B cell (primary cell): ENCODE measurements at regions not wholly inside any gene's neighbourhood (a gene's known extent, or its start where the extent isn't known, plus 50 kb on each side); places are given as distances from the start of the nearest gene placed in this dataset.

Source experiments
- ATAC-seq: fragments of 200-7000 bp; cut with Tn5 transposase; one replicate; pipeline ENCODE4 v1.10.0; 2021; ENCODE audit warnings: low read depth, mild to moderate bottlenecking, moderate number of reproducible peaks, moderate library complexity
- CTCF ChIA-PET: fragments of 350-600 bp; sonication (Branson Sonifier 250); formaldehyde crosslinking; loops from one replicate; lab custom pipeline; 2021; ENCODE audit warnings: antibody characterized with exemption, inconsistent platforms; lab: Charles Lee
- POLR2A ChIA-PET: fragments of 350-600 bp; sonication (Branson Sonifier 250); formaldehyde crosslinking; loops from one replicate; lab custom pipeline; 2021; ENCODE audit warnings: antibody characterized with exemption; lab: Charles Lee
- DNase-seq: peaks from one replicate; pipeline ENCODE4 v3.0.0; 2013
- H2AFZ ChIP-seq: 2 replicates; pipeline ENCODE4 v1.6.1; 2012; ENCODE audit warnings: mild to moderate bottlenecking, low read depth, low read length; ENCODE audit not compliant: insufficient read depth, poor library complexity, severe bottlenecking
- H3K27ac ChIP-seq, 2 donors: 1 replicate in 1 of 2; 2 replicates in 1 of 2; pipeline ENCODE4 v1.5.1; 2012 to 2013; ENCODE audit warnings: low read length in 2 of 2, mild to moderate bottlenecking in 2 of 2, moderate library complexity in 1 of 2
- H3K27me3 ChIP-seq, 4 experiments: fragments of 200-600 bp in 1 of 4; sonication (generic) in 1 of 4; replicated peaks in 1 of 4; 1 replicate in 2 of 4; 2 replicates in 2 of 4; pipeline versions ENCODE4 v1.6.1 to v1.7.0; 2013 to 2016; ENCODE audit warnings: low read length in 3 of 4, mild to moderate bottlenecking in 2 of 4, mixed read lengths in 1 of 4, moderate library complexity in 1 of 4; ENCODE audit not compliant: insufficient read depth in 4 of 4, control insufficient read depth in 3 of 4; ENCODE audit errors: control extremely low read depth in 1 of 4
- H3K36me3 ChIP-seq, 2 experiments: replicated peaks in 1 of 2; 1 replicate in 1 of 2; 2 replicates in 1 of 2; pipeline versions ENCODE4 v1.6.1 to v1.7.1; 2013; ENCODE audit warnings: low read length in 1 of 2; ENCODE audit not compliant: insufficient read depth in 2 of 2, control insufficient read depth in 1 of 2; ENCODE audit errors: control extremely low read depth in 1 of 2, extremely low read depth in 1 of 2
- H3K4me1 ChIP-seq, 2 donors: fragments of 200-600 bp in 1 of 2; sonication (generic) in 1 of 2; 1 replicate in 1 of 2; 2 replicates in 1 of 2; pipeline versions ENCODE4 v1.5.1 to v1.6.1; 2013 to 2017; ENCODE audit warnings: low read length in 2 of 2; ENCODE audit not compliant: control insufficient read depth in 2 of 2, insufficient read depth in 2 of 2
- H3K4me2 ChIP-seq: replicated peaks from 2 replicates; pipeline ENCODE3; 2012; ENCODE audit warnings: mild to moderate bottlenecking, low read depth, low read length; ENCODE audit not compliant: poor library complexity, severe bottlenecking
- H3K4me3 ChIP-seq, 5 experiments: fragments of 200-600 bp in 1 of 5; sonication (generic) in 1 of 5; 1 replicate in 3 of 5; 2 replicates in 2 of 5; pipeline versions ENCODE4 v1.5.1 to v1.7.0; 2011 to 2016; ENCODE audit warnings: low read length in 4 of 5, mild to moderate bottlenecking in 4 of 5, low read depth in 2 of 5, control low read depth in 1 of 5, moderate library complexity in 1 of 5; ENCODE audit not compliant: insufficient read depth in 1 of 5; ENCODE audit errors: control extremely low read depth in 1 of 5, extremely low read depth in 1 of 5
- H3K79me2 ChIP-seq: fragments of 200-600 bp; sonication (generic); one replicate; pipeline ENCODE4 v1.6.0; 2016; ENCODE audit warnings: low read length; ENCODE audit not compliant: control insufficient read depth, insufficient read depth
- H3K9ac ChIP-seq: fragments of 200-600 bp; sonication (generic); 2 replicates; pipeline ENCODE4 v1.6.1; 2017; ENCODE audit warnings: mild to moderate bottlenecking, low read length, moderate library complexity
- H3K9me3 ChIP-seq, 3 donors: one replicate each; pipeline versions ENCODE4 v1.6.1 to v1.7.1; 2013; ENCODE audit warnings: low read length in 2 of 3; ENCODE audit not compliant: control insufficient read depth in 2 of 3, insufficient read depth in 1 of 3; ENCODE audit errors: control extremely low read depth in 1 of 3
- H4K20me1 ChIP-seq: 2 replicates; pipeline ENCODE4 v1.6.0; 2012; ENCODE audit warnings: mild to moderate bottlenecking, low read length; ENCODE audit not compliant: insufficient read depth, control insufficient read depth, poor library complexity, severe bottlenecking
- H3K27ac Mint-ChIP-seq: one replicate; pipeline ENCODE4 v1.8.0; 2021; ENCODE audit warnings: mixed read lengths
- H3K27me3 Mint-ChIP-seq: one replicate; pipeline ENCODE4 v1.8.0; 2021; ENCODE audit warnings: mixed read lengths
- H3K4me1 Mint-ChIP-seq: one replicate; pipeline ENCODE4 v1.8.0; 2021; ENCODE audit warnings: mixed read lengths
- H3K4me3 Mint-ChIP-seq: one replicate; pipeline ENCODE4 v1.8.0; 2021; ENCODE audit warnings: mixed read lengths
- H3K9me3 Mint-ChIP-seq: one replicate; pipeline ENCODE4 v1.8.0; 2022; ENCODE audit warnings: mixed read lengths; ENCODE audit not compliant: insufficient read depth
- CTCF ChIP-seq: fragments of 200-600 bp; IDR thresholded peaks from one replicate; pipeline ENCODE4 v1.8.0; 2022; ENCODE audit warnings: antibody characterized with exemption, mild to moderate bottlenecking
- EZH2 ChIP-seq: IDR thresholded peaks from 2 replicates; pipeline ENCODE4 v1.6.1; 2012; ENCODE audit warnings: borderline replicate concordance, low read depth, mild to moderate bottlenecking, moderate library complexity, low read length; ENCODE audit not compliant: insufficient read depth, poor library complexity, severe bottlenecking
- WGBS: methylation state at CpG from one replicate; pipeline ENCODE4 v1.1.5; 2013; ENCODE audit warnings: missing lambda C conversion rate; ENCODE audit not compliant: insufficient coverage; 5-methylcytosine and 5-hydroxymethylcytosine counted together
- intact Hi-C: fragments of 100-400 bp; cut with micrococcal nuclease; formaldehyde crosslinking; loops from one replicate; pipeline ENCODE4 v1.10.0; 2022

DNA sequence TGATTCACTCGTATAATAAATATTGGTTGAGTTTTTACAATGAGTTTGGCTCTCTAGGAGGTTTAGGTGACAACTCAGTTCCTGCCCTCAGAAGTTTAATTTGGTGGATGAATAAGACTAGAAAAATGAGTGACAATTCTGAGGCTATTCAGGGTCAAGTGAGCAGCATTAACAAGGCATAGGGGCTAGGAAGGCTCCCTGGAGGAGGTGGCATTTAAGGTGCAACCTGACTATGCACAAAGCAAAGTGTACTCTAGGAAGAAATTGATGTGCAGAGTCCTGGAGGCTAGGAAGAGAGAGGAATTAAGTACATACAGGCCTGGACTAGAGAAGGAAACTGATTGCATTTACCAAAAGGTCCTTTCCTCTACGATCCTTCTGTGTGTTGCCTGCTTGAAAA is 440.3 kb downstream of the MED13L start:
- H3K27ac Mint-ChIP-seq, result no peak overlapping the region
- Histone ChIP-seq H3K4me2 (no peak overlapping the region), H3K9ac (no peak overlapping the region), H3K9me3 (peaks cover 0 to 4% (median 4%) of the 10 kb centered on the region in 3 donors), H2AFZ (no peak overlapping the region), H3K36me3 (no peaks in the 10 kb centered on the region), H3K4me1 (no peaks in the 10 kb centered on the region), H3K27ac (no peak overlapping the region), H4K20me1 (no peaks in the 10 kb centered on the region), H3K4me3 (no peak overlapping the region), H3K27me3 (peaks cover 0 to 3% (median 0%) of the 10 kb centered on the region in 4 experiments), H3K79me2 (no peaks in the 10 kb centered on the region)
- no peaks in the 10 kb centered on the region for H3K4me1 Mint-ChIP-seq
- POLR2A ChIA-PET, result no interaction called here
- intact Hi-C loops, result no loop called here
- TF ChIP-seq EZH2, result no peak
- no peak for TF ChIP-seq CTCF
- 100% methylated on average over 1 of the region's 2 CpGs for WGBS
- CTCF ChIA-PET, result no interaction called here
- DNase-seq, result no peak
- no peak for ATAC-seq
- H3K27me3 Mint-ChIP-seq, result peaks cover 4% of the 10 kb centered on the region
- no peak overlapping the region for H3K4me3 Mint-ChIP-seq
- no peaks in the 10 kb centered on the region for H3K9me3 Mint-ChIP-seq

DNA sequence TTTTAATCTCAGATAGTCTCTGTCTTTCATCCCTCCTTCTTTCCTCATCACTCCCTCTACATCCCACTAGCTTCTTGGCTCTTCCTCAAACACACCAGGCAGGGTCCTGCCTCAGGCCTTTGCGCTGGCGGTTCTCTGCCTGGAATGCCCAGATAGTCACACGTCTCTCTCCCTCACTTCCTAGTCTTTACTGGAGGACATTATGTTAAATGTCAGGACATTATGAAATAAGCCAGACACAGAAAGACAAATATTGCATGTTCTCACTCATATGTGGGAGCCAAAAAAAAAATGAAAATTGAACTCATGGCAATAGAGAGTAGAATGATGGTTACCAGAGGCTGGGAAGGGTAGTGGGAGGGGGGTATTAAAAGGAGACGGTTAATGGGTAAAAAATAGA is 442.0 kb downstream of the MED13L start:
- Mint-ChIP-seq H3K27me3 (peaks cover 4% of the 10 kb centered on the region), H3K4me1 (no peaks in the 10 kb centered on the region), H3K27ac (no peak overlapping the region), H3K9me3 (no peaks in the 10 kb centered on the region), H3K4me3 (no peak overlapping the region)
- H4K20me1 ChIP-seq, result no peaks in the 10 kb centered on the region
- H2AFZ ChIP-seq, result no peak overlapping the region
- no peaks in the 10 kb centered on the region for H3K36me3 ChIP-seq
- no peak overlapping the region for H3K4me3 ChIP-seq
- H3K4me1 ChIP-seq, result no peaks in the 10 kb centered on the region
- ChIA-PET CTCF (no interaction called here), POLR2A (no interaction called here)
- ATAC-seq (no peak), DNase-seq (no peak)
- H3K9me3 ChIP-seq, result peaks cover 0 to 4% (median 4%) of the 10 kb centered on the region in 3 donors
- TF ChIP-seq CTCF (no peak), EZH2 (no peak)
- H3K4me2 ChIP-seq, result no peak overlapping the region
- no peaks in the 10 kb centered on the region for H3K27me3 ChIP-seq
- no peak overlapping the region for H3K9ac ChIP-seq
- H3K79me2 ChIP-seq, result no peaks in the 10 kb centered on the region
- WGBS, result 87% methylated on average over 3 of the region's 4 CpGs
- no peak overlapping the region for H3K27ac ChIP-seq
- intact Hi-C loops, result no loop called here
